WTC11 (cell line): ENCODE measurements at regions not wholly inside any gene's neighbourhood (a gene's known extent, or its start where the extent isn't known, plus 50 kb on each side); places are given as distances from the start of the nearest gene placed in this dataset.

Experiments used
- ATAC-seq: fragments of 200-7000 bp; cut with Tn5 transposase; 2 replicates; pipeline ENCODE4 v1.10.0; 2021; ENCODE audit warnings: mild to moderate bottlenecking, moderate library complexity
- CTCF ChIA-PET: fragments of 300-600 bp; sonication (Branson Sonifier 250); formaldehyde crosslinking; loops from one replicate; lab custom pipeline; 2021; ENCODE audit warnings: antibody characterized with exemption; lab: Charles Lee
- POLR2A ChIA-PET: fragments of 350-600 bp; sonication (Branson Sonifier 250); formaldehyde crosslinking; loops from one replicate; lab custom pipeline; 2021; ENCODE audit warnings: antibody characterized with exemption; lab: Charles Lee
- DNase-seq: peaks from one replicate; pipeline ENCODE4 v3.0.0; 2021; ENCODE audit warnings: low spot score
- H3K27ac Mint-ChIP-seq: 2 replicates; pipeline ENCODE4 v1.8.0; 2021; ENCODE audit warnings: mixed read lengths
- H3K27me3 Mint-ChIP-seq: 2 replicates; pipeline ENCODE4 v1.8.0; 2021; ENCODE audit warnings: low read depth, mild to moderate bottlenecking, moderate library complexity, mixed read lengths
- H3K36me3 Mint-ChIP-seq: 2 replicates; pipeline ENCODE4 v1.8.0; 2021; ENCODE audit warnings: mixed read lengths
- H3K4me1 Mint-ChIP-seq: 2 replicates; pipeline ENCODE4 v1.8.0; 2022; ENCODE audit warnings: mixed read lengths
- H3K4me3 Mint-ChIP-seq: 2 replicates; pipeline ENCODE4 v1.8.0; 2021; ENCODE audit warnings: mild to moderate bottlenecking, moderate library complexity, mixed read lengths
- H3K9me3 Mint-ChIP-seq: 2 replicates; pipeline ENCODE4 v1.8.0; 2021; ENCODE audit warnings: mixed read lengths
- ATF1 ChIP-seq: sonication (generic); formaldehyde crosslinking; IDR thresholded peaks from 2 replicates; pipeline ENCODE4 v1.8.1; 2023; ENCODE audit warnings: mild to moderate bottlenecking, moderate library complexity, missing genetic modification reagents
- ATF2 ChIP-seq: sonication (generic); formaldehyde crosslinking; IDR thresholded peaks from 2 replicates; pipeline ENCODE4 v1.8.1; 2022; ENCODE audit warnings: low read depth, missing genetic modification reagents, borderline replicate concordance
- CREB1 ChIP-seq: sonication (generic); formaldehyde crosslinking; IDR thresholded peaks from 2 replicates; pipeline ENCODE4 v1.8.0; 2023; ENCODE audit warnings: mild to moderate bottlenecking, missing genetic modification reagents
- EMX1 ChIP-seq: fragments of 250-450 bp; sonication (Bioruptor Pico); IDR thresholded peaks from 2 replicates; pipeline ENCODE4 v1.8.0; 2021; ENCODE audit warnings: mild to moderate bottlenecking
- ERG ChIP-seq: fragments of 250-450 bp; sonication (Bioruptor Pico); IDR thresholded peaks from 2 replicates; pipeline ENCODE4 v1.8.0; 2021; ENCODE audit warnings: mild to moderate bottlenecking
- ETV6 ChIP-seq: sonication (generic); formaldehyde crosslinking; IDR thresholded peaks from 2 replicates; pipeline ENCODE4 v1.8.1; 2022; ENCODE audit warnings: mild to moderate bottlenecking, missing genetic modification reagents
- FOXJ3 ChIP-seq: sonication (generic); formaldehyde crosslinking; IDR thresholded peaks from 2 replicates; pipeline ENCODE4 v1.9.0; 2021; ENCODE audit warnings: missing genetic modification reagents, mild to moderate bottlenecking, borderline replicate concordance
- FOXK1 ChIP-seq: sonication (generic); formaldehyde crosslinking; IDR thresholded peaks from 2 replicates; pipeline ENCODE4 v1.8.0; 2022; ENCODE audit warnings: mild to moderate bottlenecking, moderate library complexity, missing genetic modification reagents
- FOXP1 ChIP-seq: sonication (generic); formaldehyde crosslinking; IDR thresholded peaks from 2 replicates; pipeline ENCODE4 v1.8.0; 2022; ENCODE audit warnings: missing genetic modification reagents, mild to moderate bottlenecking, moderate library complexity, borderline replicate concordance
- GABPB1 ChIP-seq: sonication (generic); formaldehyde crosslinking; IDR thresholded peaks from 2 replicates; pipeline ENCODE4 v1.8.1; 2023; ENCODE audit warnings: mild to moderate bottlenecking, missing genetic modification reagents
- HMGA2 ChIP-seq: fragments of 250-450 bp; sonication (Bioruptor Pico); IDR thresholded peaks from 2 replicates; pipeline ENCODE4 v1.4.0; 2021; ENCODE audit warnings: mild to moderate bottlenecking, moderate library complexity
- IRF1 ChIP-seq: sonication (generic); formaldehyde crosslinking; IDR thresholded peaks from 2 replicates; pipeline ENCODE4 v1.8.0; 2023; ENCODE audit warnings: missing genetic modification reagents
- JAZF1 ChIP-seq: fragments of 250-450 bp; sonication (Bioruptor Pico); IDR thresholded peaks from 2 replicates; pipeline ENCODE4 v1.9.0; 2021; ENCODE audit warnings: moderate library complexity, mild to moderate bottlenecking, inconsistent platforms
- KAT7 ChIP-seq: sonication (generic); formaldehyde crosslinking; IDR thresholded peaks from 2 replicates; pipeline ENCODE4 v1.8.1; 2023; ENCODE audit warnings: missing genetic modification reagents, mild to moderate bottlenecking, borderline replicate concordance
- MLX ChIP-seq: sonication (generic); formaldehyde crosslinking; IDR thresholded peaks from 2 replicates; pipeline ENCODE4 v1.8.1; 2023; ENCODE audit warnings: mild to moderate bottlenecking, missing genetic modification reagents, moderate library complexity
- MXD4 ChIP-seq: fragments of 250-450 bp; sonication (Bioruptor Pico); IDR thresholded peaks from 2 replicates; pipeline ENCODE4 v1.8.0; 2021; ENCODE audit warnings: mild to moderate bottlenecking, moderate library complexity, borderline replicate concordance
- RELA ChIP-seq: sonication (generic); formaldehyde crosslinking; IDR thresholded peaks from 2 replicates; pipeline ENCODE4 v1.8.1; 2022; ENCODE audit warnings: missing genetic modification reagents, mild to moderate bottlenecking, borderline replicate concordance
- SMAD4 ChIP-seq: sonication (generic); formaldehyde crosslinking; IDR thresholded peaks from 2 replicates; pipeline ENCODE4 v1.8.0; 2022; ENCODE audit warnings: mild to moderate bottlenecking, missing genetic modification reagents
- SP1 ChIP-seq: sonication (generic); formaldehyde crosslinking; conservative IDR thresholded peaks from 2 replicates; pipeline ENCODE4 v1.8.1; 2022; ENCODE audit warnings: missing genetic modification reagents
- TEAD1 ChIP-seq: sonication (generic); formaldehyde crosslinking; IDR thresholded peaks from 2 replicates; pipeline ENCODE4 v1.8.0; 2022; ENCODE audit warnings: mild to moderate bottlenecking, missing genetic modification reagents
- USF1 ChIP-seq: sonication (generic); formaldehyde crosslinking; IDR thresholded peaks from 2 replicates; pipeline ENCODE4 v1.8.0; 2022; ENCODE audit warnings: mild to moderate bottlenecking, missing genetic modification reagents
- ZMAT4 ChIP-seq: fragments of 250-450 bp; sonication (Bioruptor Pico); IDR thresholded peaks from 2 replicates; pipeline ENCODE4 v1.9.0; 2021; ENCODE audit warnings: mild to moderate bottlenecking
- ZNF121 ChIP-seq: sonication (generic); formaldehyde crosslinking; IDR thresholded peaks from 2 replicates; pipeline ENCODE4 v1.8.0; 2023; ENCODE audit warnings: missing genetic modification reagents
- ZNF219 ChIP-seq: sonication (generic); formaldehyde crosslinking; IDR thresholded peaks from 2 replicates; pipeline ENCODE4 v1.8.0; 2023; ENCODE audit warnings: missing genetic modification reagents, mild to moderate bottlenecking, borderline replicate concordance
- ZNF512 ChIP-seq: sonication (generic); formaldehyde crosslinking; IDR thresholded peaks from 2 replicates; pipeline ENCODE4 v1.8.1; 2022; ENCODE audit warnings: missing genetic modification reagents, borderline replicate concordance
- ZSCAN18 ChIP-seq: fragments of 250-450 bp; sonication (Bioruptor Pico); IDR thresholded peaks from 2 replicates; pipeline ENCODE4 v2.1.2; 2022; ENCODE audit warnings: mild to moderate bottlenecking, moderate library complexity

- H3K4me1 Mint-ChIP-seq: peaks cover 8% of the 10 kb centered on the region
- H3K9me3 Mint-ChIP-seq: peaks cover 14% of the 10 kb centered on the region
- ChIA-PET POLR2A (no interaction called here), CTCF (interaction anchor here (0.5 kb wide), 1 partner anchor 1971 kb away, joined by 3 read pairs; no protein-coding TSS in a partner anchor)
- H3K27ac Mint-ChIP-seq: no peak overlapping the region
- no peak for ATAC-seq
- H3K27me3 Mint-ChIP-seq: no peaks in the 10 kb centered on the region
- no peak for DNase-seq
- TF ChIP-seq SP1 (CRISPR knock-in tag): no peak
- no peak for TF ChIP-seq ZNF219 (CRISPR knock-in tag)
- no peak for TF ChIP-seq ZNF121 (CRISPR knock-in tag)
- TF ChIP-seq TEAD1 (CRISPR knock-in tag): no peak
- no peak for TF ChIP-seq ZSCAN18 (CRISPR knock-in tag)
- no peak for TF ChIP-seq FOXK1 (CRISPR knock-in tag)
- TF ChIP-seq USF1 (CRISPR knock-in tag): no peak
- no peaks in the 10 kb centered on the region for H3K36me3 Mint-ChIP-seq
- H3K4me3 Mint-ChIP-seq: no peak overlapping the region
Measured at GRCh38 chr9:89825669-89826068, 220.9 kb downstream of the GADD45G start.

GRCh38 chr9:89826186-89826585 is 221.4 kb downstream of the GADD45G start:
- DNase-seq: no peak
- Mint-ChIP-seq H3K27me3 (no peaks in the 10 kb centered on the region), H3K36me3 (no peaks in the 10 kb centered on the region), H3K9me3 (peaks cover 16% of the 10 kb centered on the region), H3K4me3 (no peak overlapping the region), H3K27ac (no peak overlapping the region), H3K4me1 (peaks cover 5% of the 10 kb centered on the region)
- ChIA-PET CTCF (interaction anchor here (0.5 kb wide), 1 partner anchor 1970 kb away, joined by 3 read pairs; no protein-coding TSS in a partner anchor), POLR2A (no interaction called here)
- TF ChIP-seq IRF1 (CRISPR knock-in tag) (no peak), ZMAT4 (CRISPR knock-in tag) (no peak), RELA (CRISPR knock-in tag) (no peak), FOXJ3 (CRISPR knock-in tag) (no peak), EMX1 (CRISPR knock-in tag) (no peak), ATF2 (no peak), MXD4 (CRISPR knock-in tag) (no peak), GABPB1 (CRISPR knock-in tag) (no peak), HMGA2 (no peak), ATF1 (CRISPR knock-in tag) (no peak), MLX (CRISPR knock-in tag) (no peak), USF1 (CRISPR knock-in tag) (no peak), ETV6 (CRISPR knock-in tag) (no peak), ZNF512 (CRISPR knock-in tag) (no peak), KAT7 (CRISPR knock-in tag) (no peak), ERG (CRISPR knock-in tag) (no peak), FOXP1 (CRISPR knock-in tag) (no peak), JAZF1 (CRISPR knock-in tag) (no peak), CREB1 (no peak), SMAD4 (CRISPR knock-in tag) (no peak)
- no peak for ATAC-seq
